VCaP (cell line): ENCODE measurements at regions not wholly inside any gene's neighbourhood (a gene's known extent, or its start where the extent isn't known, plus 50 kb on each side); places are given as distances from the start of the nearest gene placed in this dataset.
"Not testable (repeated sequence)": the region's sequence is repeated elsewhere in the genome, so short reads cannot be mapped to it uniquely, and the experiment has no call there.

ENCODE experiments used
- H3K27ac ChIP-seq: fragments of 450-650 bp; 2 replicates; pipeline ENCODE4 v1.5.1; 2017
- TF ChIP-seq, protein P1 (sequence below): fragments of 450-650 bp; conservative IDR thresholded peaks from 2 replicates; pipeline ENCODE4 v1.5.1; 2017; ENCODE audit warnings: mild to moderate bottlenecking, moderate library complexity

DNA sequence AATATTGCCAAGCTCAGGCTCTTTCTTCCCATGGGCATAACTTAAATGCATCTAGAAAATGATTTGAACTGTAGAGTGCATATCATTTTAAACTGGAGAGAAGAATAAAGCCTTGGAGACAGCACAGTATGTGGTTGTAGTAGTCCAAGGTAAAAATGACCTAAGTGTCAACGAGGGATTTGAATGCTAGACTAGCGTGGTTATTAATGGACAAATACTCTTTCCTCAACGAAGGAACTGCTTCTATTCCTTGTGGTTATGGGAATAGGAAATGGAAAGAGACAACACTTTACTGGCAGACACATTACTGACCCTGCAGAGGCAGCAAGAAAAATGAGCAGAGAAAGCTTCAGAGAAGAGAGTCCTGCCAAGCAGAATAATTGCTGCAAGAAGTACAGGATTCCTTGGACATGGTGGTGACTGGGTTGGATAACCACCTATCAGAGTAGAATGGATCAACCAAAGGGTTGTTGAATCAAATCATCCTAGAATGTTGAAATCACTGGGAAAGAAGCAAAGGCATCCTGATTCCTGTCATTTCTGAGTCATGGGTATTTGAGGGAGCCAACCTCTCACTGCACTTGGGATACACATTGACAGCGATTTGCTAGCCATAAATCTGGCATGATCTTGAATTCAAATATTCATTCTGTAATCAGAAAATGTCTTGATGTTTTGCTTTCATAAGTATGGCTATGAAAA, 258.1 kb upstream of the EPHA7 start:
- no peak overlapping the region for H3K27ac ChIP-seq
- TF ChIP-seq, protein P1, sequence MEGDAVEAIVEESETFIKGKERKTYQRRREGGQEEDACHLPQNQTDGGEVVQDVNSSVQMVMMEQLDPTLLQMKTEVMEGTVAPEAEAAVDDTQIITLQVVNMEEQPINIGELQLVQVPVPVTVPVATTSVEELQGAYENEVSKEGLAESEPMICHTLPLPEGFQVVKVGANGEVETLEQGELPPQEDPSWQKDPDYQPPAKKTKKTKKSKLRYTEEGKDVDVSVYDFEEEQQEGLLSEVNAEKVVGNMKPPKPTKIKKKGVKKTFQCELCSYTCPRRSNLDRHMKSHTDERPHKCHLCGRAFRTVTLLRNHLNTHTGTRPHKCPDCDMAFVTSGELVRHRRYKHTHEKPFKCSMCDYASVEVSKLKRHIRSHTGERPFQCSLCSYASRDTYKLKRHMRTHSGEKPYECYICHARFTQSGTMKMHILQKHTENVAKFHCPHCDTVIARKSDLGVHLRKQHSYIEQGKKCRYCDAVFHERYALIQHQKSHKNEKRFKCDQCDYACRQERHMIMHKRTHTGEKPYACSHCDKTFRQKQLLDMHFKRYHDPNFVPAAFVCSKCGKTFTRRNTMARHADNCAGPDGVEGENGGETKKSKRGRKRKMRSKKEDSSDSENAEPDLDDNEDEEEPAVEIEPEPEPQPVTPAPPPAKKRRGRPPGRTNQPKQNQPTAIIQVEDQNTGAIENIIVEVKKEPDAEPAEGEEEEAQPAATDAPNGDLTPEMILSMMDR = no peak

DNA sequence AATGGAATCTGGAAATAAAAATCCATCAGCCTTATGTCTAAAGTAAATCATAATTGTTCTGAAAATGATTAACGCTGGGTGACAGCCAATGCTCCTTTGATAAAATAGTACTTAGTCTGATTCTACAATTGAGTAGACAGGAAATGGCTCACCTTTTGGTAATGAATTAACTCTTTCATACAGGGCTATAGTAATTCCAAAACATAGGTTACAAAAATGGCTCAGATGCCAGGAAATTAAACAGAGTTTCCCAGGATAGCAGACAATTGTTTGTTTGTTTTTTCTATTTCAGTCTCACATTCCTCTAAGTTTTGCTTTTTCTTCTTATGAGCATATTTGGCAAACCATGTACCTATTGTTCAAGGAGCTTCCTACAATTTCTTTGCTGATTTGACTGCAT, 257.2 kb upstream of the EPHA7 start:
- H3K27ac ChIP-seq = no peak overlapping the region

DNA sequence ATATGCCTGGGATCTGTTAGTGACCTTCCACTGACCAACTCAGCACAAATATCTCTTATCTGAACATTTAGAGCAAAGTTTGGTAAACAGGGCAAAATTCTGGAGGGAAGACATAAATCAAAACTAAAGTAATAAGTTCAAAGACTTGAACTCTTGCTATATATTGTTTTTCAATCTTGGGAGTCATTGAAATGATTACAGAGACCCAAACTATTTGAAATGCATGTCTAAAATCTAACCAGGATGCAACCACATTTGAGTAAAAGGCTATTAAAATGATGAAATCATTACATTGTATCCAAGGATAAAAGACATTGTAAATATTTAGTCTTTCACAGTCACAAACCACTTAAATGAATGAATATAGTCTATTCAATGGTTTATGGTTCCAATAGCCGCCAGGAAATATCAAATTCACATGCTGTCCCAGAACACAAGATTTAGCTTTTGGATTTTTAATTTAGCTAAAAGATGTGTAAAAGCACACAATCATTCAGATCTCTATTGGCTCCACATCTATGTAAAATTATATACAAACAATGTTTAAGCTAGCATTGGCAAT, 256.6 kb upstream of the EPHA7 start:
- H3K27ac ChIP-seq = no peak overlapping the region
- TF ChIP-seq, protein P1 = no peak

More for the DNA sequence above, 257.2 kb upstream of the EPHA7 start:
- TF ChIP-seq, protein P1 = no peak

DNA sequence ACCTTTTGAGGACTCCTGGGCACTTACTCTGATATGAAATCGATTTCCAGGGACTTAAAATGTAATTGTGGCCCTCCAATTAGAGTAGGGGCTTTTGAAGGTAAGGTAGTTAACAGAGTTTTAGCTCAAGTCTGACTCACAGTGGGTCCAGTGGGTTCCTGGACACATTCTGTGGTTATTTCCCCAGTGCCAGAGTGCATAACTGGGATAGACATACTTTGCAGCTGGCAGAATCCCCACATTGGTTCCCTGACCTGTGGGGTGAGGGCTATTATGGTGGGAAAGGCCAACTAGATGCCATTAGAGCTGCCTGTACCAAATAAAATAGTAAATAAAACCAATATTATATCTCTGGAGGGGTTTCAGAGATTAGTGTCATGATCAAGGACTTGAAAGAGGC, 243.8 kb upstream of the EPHA7 start:
- TF ChIP-seq, protein P1 = no peak
- no peak overlapping the region for H3K27ac ChIP-seq

DNA sequence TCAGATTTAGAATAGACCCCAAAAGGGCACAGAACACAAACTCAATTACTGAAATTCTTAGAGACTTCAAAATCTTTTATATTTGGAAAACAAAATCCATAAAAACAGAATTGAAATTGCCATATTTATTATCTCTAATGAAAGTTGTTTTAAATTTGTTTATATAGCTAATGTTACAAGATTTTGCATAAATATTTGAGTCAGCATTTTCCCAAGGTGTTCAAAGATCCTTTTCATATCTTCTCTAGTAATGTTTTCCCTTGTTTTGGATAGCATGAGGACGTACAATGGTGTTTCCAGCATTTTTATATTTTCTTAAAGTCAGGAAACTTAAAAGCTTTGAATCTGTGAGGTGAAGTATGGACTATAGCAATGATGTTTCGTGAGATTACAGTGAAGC, 235.2 kb upstream of the EPHA7 start:
- H3K27ac ChIP-seq = no peak overlapping the region
- TF ChIP-seq, protein P1 = no peak

DNA sequence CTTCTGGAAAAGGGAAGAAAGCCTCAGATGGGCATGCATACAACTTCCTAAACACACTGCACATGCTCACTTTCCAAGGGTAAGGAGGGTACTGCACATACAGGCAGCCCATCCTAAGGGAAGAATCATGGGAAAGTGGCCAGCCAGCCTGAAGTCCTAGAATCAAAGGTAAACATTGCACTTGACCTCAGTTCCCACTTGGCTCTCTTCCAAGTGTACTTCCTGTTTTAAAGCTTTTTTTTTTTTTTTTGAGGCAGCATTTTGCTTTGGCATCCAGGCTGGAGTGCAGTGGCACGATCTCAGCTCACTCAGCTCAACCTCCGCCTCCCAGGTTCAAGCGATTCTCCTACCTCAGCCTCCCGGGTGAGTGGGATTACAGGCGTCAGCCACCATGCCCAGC, 225.3 kb upstream of the EPHA7 start:
- TF ChIP-seq, protein P1 = no peak

DNA sequence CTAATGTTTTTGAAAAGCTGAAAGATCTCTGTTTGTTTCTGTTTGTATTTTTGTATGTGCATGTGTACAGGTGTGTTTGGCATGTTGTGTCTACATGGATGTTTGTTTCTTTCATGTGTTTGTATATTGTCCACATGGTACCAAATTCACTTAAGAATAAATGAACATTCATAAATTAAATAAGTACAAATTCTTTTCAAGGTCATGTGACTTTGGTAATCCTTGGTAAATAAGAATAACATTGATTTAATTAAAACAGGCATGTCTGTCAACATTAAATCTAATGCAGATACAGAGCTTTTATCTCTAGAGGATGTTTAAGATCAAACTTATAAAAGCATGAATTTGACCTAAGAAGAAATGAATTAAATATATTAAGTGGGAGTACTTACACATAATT, 219.8 kb upstream of the EPHA7 start:
- no peak overlapping the region for H3K27ac ChIP-seq
- TF ChIP-seq, protein P1 = no peak

More for the DNA sequence above, 225.3 kb upstream of the EPHA7 start:
- H3K27ac ChIP-seq = no peak overlapping the region

DNA sequence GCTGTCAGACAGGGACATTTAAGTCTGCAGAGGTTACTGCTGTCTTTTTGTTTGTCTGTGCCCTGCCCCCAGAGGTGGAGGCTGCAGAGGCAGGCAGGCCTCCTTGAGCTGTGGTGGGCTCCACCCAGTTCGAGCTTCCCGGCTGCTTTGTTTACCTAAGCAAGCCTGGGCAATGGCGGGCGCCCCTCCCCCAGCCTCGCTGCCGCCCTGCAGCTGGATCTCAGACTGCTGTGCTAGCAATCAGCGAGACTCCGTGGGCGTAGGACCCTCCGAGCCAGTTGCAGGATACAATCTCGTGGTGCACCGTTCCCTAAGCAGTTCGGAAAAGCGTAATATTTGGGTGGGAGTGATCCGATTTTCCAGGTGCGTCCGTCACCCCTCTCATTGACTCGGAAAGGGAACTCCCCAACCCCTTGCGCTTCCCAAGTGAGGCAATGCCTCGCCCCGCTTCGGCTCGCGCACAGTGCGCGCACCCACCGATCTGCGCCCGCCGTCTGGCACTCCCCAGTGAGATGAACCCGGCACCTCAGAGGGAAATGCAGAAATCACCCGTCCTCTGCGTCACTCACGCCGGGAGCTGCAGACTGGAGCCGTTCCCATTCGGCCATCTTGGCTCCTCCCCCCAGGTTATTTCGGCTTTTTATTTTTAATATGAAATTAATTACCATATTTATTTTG, 217.8 kb upstream of the EPHA7 start:
- not testable (repeated sequence) for H3K27ac ChIP-seq
